ENCODE measurements at regions not wholly inside any gene's neighbourhood (a gene's known extent, or its start where the extent isn't known, plus 50 kb on each side); places are given as distances from the start of the nearest gene placed in this dataset.

- TF ChIP-seq, protein P1, sequence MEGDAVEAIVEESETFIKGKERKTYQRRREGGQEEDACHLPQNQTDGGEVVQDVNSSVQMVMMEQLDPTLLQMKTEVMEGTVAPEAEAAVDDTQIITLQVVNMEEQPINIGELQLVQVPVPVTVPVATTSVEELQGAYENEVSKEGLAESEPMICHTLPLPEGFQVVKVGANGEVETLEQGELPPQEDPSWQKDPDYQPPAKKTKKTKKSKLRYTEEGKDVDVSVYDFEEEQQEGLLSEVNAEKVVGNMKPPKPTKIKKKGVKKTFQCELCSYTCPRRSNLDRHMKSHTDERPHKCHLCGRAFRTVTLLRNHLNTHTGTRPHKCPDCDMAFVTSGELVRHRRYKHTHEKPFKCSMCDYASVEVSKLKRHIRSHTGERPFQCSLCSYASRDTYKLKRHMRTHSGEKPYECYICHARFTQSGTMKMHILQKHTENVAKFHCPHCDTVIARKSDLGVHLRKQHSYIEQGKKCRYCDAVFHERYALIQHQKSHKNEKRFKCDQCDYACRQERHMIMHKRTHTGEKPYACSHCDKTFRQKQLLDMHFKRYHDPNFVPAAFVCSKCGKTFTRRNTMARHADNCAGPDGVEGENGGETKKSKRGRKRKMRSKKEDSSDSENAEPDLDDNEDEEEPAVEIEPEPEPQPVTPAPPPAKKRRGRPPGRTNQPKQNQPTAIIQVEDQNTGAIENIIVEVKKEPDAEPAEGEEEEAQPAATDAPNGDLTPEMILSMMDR (IDR thresholded peaks at IDR 0.05; ENCODE audit: low read depth, low read length, missing control alignments): no peak
- no peak for DNase-seq (ENCODE audit: extremely low read depth, low read depth)
These were observed 118.2 kb upstream of the ADGRL4 start for GRCh38 chr1:79124756-79125155.

GRCh38 chr1:79122521-79122920 lies 116.0 kb upstream of the ADGRL4 start:
- H3K4me3 ChIP-seq (replicated peaks; ENCODE audit: low read depth, low read length): no peak overlapping the region
- TF ChIP-seq, protein P1 (IDR thresholded peaks at IDR 0.05; ENCODE audit: low read depth, low read length, missing control alignments): no peak
- no peak for DNase-seq (ENCODE audit: extremely low read depth, low read depth)

More at GRCh38 chr1:79124756-79125155, 118.2 kb upstream of the ADGRL4 start:
- no peak overlapping the region for H3K4me3 ChIP-seq (replicated peaks; ENCODE audit: low read depth, low read length)

DNA sequence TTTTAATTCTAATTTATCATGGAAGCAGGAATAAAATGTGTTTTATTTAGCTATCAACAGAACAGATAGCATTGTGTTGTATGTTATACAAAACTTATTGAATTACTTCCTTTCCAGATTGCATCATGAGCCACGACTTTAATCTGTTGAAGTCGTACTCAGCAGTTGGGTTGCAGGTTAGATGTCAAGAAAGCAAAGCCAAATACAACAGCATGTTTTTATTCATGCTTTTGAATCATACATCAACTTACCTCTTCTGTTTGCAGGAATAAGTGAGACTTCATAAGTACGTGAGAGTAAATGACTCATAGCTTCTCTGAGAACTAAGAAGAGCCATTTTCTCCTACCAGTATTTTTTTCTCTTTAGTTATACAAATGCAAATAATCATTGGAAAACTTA lies 110.8 kb upstream of the ADGRL4 start:
- TF ChIP-seq, protein P1 (IDR thresholded peaks at IDR 0.05; ENCODE audit: low read depth, low read length, missing control alignments): no peak
- H3K4me3 ChIP-seq (replicated peaks; ENCODE audit: low read depth, low read length): no peak overlapping the region
- DNase-seq (ENCODE audit: extremely low read depth, low read depth): no peak

DNA sequence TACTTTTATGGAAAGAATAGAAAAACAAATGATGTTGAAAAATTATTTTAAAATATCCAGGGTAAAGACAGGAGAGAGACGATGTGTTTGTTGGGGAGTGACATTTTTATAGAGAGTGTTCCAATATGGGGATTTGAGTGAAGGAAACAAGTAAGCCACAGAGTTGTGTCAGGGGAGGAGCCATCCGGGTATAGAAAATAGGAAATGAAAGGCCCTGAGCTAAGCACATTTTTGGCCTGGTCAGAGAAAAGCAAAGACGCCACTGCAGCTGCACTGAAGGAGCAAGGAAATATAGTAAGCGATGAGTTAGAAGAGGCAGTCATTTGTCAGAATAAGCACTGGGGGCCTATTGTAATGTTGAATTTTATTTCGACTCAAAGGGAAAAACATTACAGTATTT lies 107.3 kb upstream of the ADGRL4 start:
- H3K4me3 ChIP-seq (replicated peaks; ENCODE audit: low read depth, low read length): no peak overlapping the region
- DNase-seq (ENCODE audit: extremely low read depth, low read depth): no peak
- TF ChIP-seq, protein P1 (IDR thresholded peaks at IDR 0.05; ENCODE audit: low read depth, low read length, missing control alignments): no peak

- TF ChIP-seq, protein P1 (IDR thresholded peaks at IDR 0.05; ENCODE audit: low read depth, low read length, missing control alignments): no peak
- H3K4me3 ChIP-seq (replicated peaks; ENCODE audit: low read depth, low read length): no peak overlapping the region
- no peak for DNase-seq (ENCODE audit: extremely low read depth, low read depth)
These were observed 104.2 kb upstream of the ADGRL4 start for GRCh38 chr1:79110749-79111148.

DNA sequence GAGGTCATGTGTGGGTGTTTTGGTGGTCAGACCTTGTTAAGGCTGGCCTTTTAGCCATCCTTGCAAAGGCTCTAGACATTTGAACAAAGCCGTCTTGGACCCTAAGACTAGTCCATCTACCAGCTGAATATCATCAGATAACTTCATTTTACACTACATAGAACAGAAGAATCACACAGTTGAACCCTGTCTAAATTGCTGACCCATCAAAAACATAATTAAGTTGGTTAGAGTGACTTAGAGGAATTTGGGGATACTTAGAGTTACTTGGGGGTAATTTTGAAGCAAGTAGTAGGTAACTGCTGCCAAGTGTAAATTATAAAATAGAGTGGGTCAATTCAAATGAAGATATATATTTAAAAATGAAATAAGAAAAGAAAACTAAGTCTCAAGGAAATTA lies 102.9 kb upstream of the ADGRL4 start:
- DNase-seq (ENCODE audit: extremely low read depth, low read depth): no peak
- TF ChIP-seq, protein P1 (IDR thresholded peaks at IDR 0.05; ENCODE audit: low read depth, low read length, missing control alignments): no peak
- no peak overlapping the region for H3K4me3 ChIP-seq (replicated peaks; ENCODE audit: low read depth, low read length)

GRCh38 chr1:79105500-79105899 lies 99.0 kb upstream of the ADGRL4 start:
- TF ChIP-seq, protein P1 (IDR thresholded peaks at IDR 0.05; ENCODE audit: low read depth, low read length, missing control alignments): no peak
- no peak overlapping the region for H3K4me3 ChIP-seq (replicated peaks; ENCODE audit: low read depth, low read length)
- DNase-seq (ENCODE audit: extremely low read depth, low read depth): no peak
